Activated CD8-positive, alpha-beta T cell treated with anti-CD3 and anti-CD28 coated beads for 36 hours (primary cell): ENCODE measurements at regions not wholly inside any gene's neighbourhood (a gene's known extent, or its start where the extent isn't known, plus 50 kb on each side); places are given as distances from the start of the nearest gene placed in this dataset.

Experiments used
- ATAC-seq: fragments of 200-7000 bp; cut with Tn5 transposase; one replicate; pipeline ENCODE4 v1.10.0; 2021; ENCODE audit warnings: mild to moderate bottlenecking, moderate library complexity
- CTCF ChIA-PET: fragments of 350-600 bp; sonication (Branson Sonifier 250); formaldehyde crosslinking; loops from one replicate; lab custom pipeline; 2021; ENCODE audit warnings: antibody characterized with exemption; lab: Charles Lee
- POLR2A ChIA-PET: fragments of 350-600 bp; sonication (Branson Sonifier 250); formaldehyde crosslinking; loops from one replicate; lab custom pipeline; 2021; ENCODE audit warnings: antibody characterized with exemption; lab: Charles Lee
- DNase-seq: peaks from one replicate; pipeline ENCODE4 v3.0.0-alpha.2; 2020
- H3K27ac Mint-ChIP-seq: one replicate; pipeline ENCODE4 v1.8.0; 2021; ENCODE audit warnings: mild to moderate bottlenecking, mixed read lengths
- H3K27me3 Mint-ChIP-seq: one replicate; pipeline ENCODE4 v1.8.0; 2021; ENCODE audit warnings: mixed read lengths
- H3K36me3 Mint-ChIP-seq: one replicate; pipeline ENCODE4 v1.8.0; 2021; ENCODE audit warnings: low read depth, mixed read lengths
- H3K4me1 Mint-ChIP-seq: one replicate; pipeline ENCODE4 v1.8.0; 2021; ENCODE audit warnings: low read depth, mixed read lengths
- H3K4me3 Mint-ChIP-seq: one replicate; pipeline ENCODE4 v1.8.0; 2021; ENCODE audit warnings: mild to moderate bottlenecking, moderate library complexity, mixed read lengths
- H3K9me3 Mint-ChIP-seq: one replicate; pipeline ENCODE4 v1.8.0; 2021; ENCODE audit warnings: mixed read lengths
- CTCF ChIP-seq: fragments of 200-600 bp; IDR thresholded peaks from one replicate; pipeline ENCODE4 v1.8.0; 2022; ENCODE audit warnings: antibody characterized with exemption, mild to moderate bottlenecking
- intact Hi-C: fragments of 100-400 bp; cut with micrococcal nuclease; formaldehyde crosslinking; loops from one replicate; pipeline ENCODE4 v1.10.0; 2022

GRCh38 chr9:129398961-129399633, 221.0 kb upstream of the IER5L start:
- ATAC-seq, result no peak
- CTCF ChIA-PET, result interaction anchor here (0.8 kb wide), 1 partner anchor 268 kb away, joined by 3 read pairs; no protein-coding TSS in a partner anchor

GRCh38 chr9:129398101-129398960, 220.3 kb upstream of the IER5L start:
- intact Hi-C loops, result no loop called here
- DNase-seq (no peak), ATAC-seq (no peak)
- H3K9me3 Mint-ChIP-seq, result no peaks in the 10 kb centered on the region
- ChIA-PET POLR2A (no interaction called here), CTCF (no interaction called here)
- H3K4me3 Mint-ChIP-seq, result no peak overlapping the region
- TF ChIP-seq CTCF, result no peak
- no peaks in the 10 kb centered on the region for H3K36me3 Mint-ChIP-seq
- H3K4me1 Mint-ChIP-seq, result peaks cover 3% of the 10 kb centered on the region
- no peak overlapping the region for H3K27ac Mint-ChIP-seq
- H3K27me3 Mint-ChIP-seq, result no peaks in the 10 kb centered on the region

More at GRCh38 chr9:129398961-129399633, 221.0 kb upstream of the IER5L start:
- H3K27me3 Mint-ChIP-seq, result no peaks in the 10 kb centered on the region
- intact Hi-C loops, result no loop called here
- H3K27ac Mint-ChIP-seq, result no peak overlapping the region
- H3K4me3 Mint-ChIP-seq, result no peak overlapping the region
- TF ChIP-seq CTCF, result no peak
- POLR2A ChIA-PET, result no interaction called here
- H3K36me3 Mint-ChIP-seq, result no peaks in the 10 kb centered on the region
- H3K4me1 Mint-ChIP-seq, result peaks cover 3% of the 10 kb centered on the region
- no peaks in the 10 kb centered on the region for H3K9me3 Mint-ChIP-seq
- no peak for DNase-seq

GRCh38 chr9:129397335-129397734, 219.3 kb upstream of the IER5L start:
- Mint-ChIP-seq H3K27ac (no peak overlapping the region), H3K4me3 (no peak overlapping the region), H3K9me3 (no peaks in the 10 kb centered on the region), H3K4me1 (no peaks in the 10 kb centered on the region), H3K36me3 (no peaks in the 10 kb centered on the region), H3K27me3 (no peaks in the 10 kb centered on the region)
- CTCF ChIA-PET, result no interaction called here
- no peak for TF ChIP-seq CTCF
- POLR2A ChIA-PET, result no interaction called here
- intact Hi-C loops, result no loop called here
- DNase-seq (no peak), ATAC-seq (no peak)

- no peaks in the 10 kb centered on the region for H3K36me3 Mint-ChIP-seq
- H3K4me1 Mint-ChIP-seq, result no peaks in the 10 kb centered on the region
- no peak overlapping the region for H3K4me3 Mint-ChIP-seq
- CTCF ChIA-PET, result no interaction called here
- H3K9me3 Mint-ChIP-seq, result no peaks in the 10 kb centered on the region
- TF ChIP-seq CTCF, result no peak
- H3K27ac Mint-ChIP-seq, result no peak overlapping the region
- POLR2A ChIA-PET, result no interaction called here
- intact Hi-C loops, result no loop called here
- DNase-seq (no peak), ATAC-seq (no peak)
- H3K27me3 Mint-ChIP-seq, result no peaks in the 10 kb centered on the region
Measured at GRCh38 chr9:129396365-129396708, 218.3 kb upstream of the IER5L start.
